ENCODE measurements at regions not wholly inside any gene's neighbourhood (a gene's known extent, or its start where the extent isn't known, plus 50 kb on each side); places are given as distances from the start of the nearest gene placed in this dataset.

DNA sequence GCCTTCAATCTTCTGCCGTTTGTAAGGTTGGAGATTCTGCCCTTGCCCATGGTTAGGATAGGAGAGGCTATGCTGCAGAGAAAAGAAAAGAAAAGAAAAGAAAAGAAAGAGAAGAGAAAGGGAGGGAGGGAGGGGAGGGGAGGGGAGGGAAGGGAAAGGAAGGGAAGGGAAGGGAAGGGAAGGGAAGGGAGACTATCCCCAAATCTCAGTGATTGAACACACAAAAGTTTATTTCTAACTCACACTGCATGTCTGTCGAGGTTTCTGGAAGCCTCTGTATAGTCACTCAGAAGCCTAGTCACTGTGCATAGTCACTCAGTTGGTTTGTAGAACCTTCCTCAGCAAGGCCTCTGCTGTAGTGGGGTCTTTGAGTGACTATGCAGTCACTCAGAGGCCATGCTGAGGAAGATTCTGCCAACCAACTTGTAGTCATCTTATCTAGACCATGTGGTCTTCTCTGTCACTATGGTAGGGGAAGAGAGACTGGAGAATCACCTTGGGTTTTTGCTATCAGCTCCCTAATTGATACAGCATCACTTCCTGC is 52.3 kb upstream of the ABCC9 start:
- intact Hi-C loops (cut with DNase I; ENCODE audit: low total_unique reads) = loop anchor here (10.0 kb wide), 1 partner anchor 299 kb away; no protein-coding TSS in a partner anchor
- Histone ChIP-seq H3K9me3 (no peaks in the 10 kb centered on the region), H3K27ac (no peak overlapping the region), H3K4me3 (no peak overlapping the region), H3K36me3 (no peaks in the 10 kb centered on the region), H3K4me1 (no peaks in the 10 kb centered on the region), H3K27me3 (no peaks in the 10 kb centered on the region)
- no peak for DNase-seq
- no peak for TF ChIP-seq POLR2A (IDR thresholded peaks at IDR 0.05)
- TF ChIP-seq, protein P1, sequence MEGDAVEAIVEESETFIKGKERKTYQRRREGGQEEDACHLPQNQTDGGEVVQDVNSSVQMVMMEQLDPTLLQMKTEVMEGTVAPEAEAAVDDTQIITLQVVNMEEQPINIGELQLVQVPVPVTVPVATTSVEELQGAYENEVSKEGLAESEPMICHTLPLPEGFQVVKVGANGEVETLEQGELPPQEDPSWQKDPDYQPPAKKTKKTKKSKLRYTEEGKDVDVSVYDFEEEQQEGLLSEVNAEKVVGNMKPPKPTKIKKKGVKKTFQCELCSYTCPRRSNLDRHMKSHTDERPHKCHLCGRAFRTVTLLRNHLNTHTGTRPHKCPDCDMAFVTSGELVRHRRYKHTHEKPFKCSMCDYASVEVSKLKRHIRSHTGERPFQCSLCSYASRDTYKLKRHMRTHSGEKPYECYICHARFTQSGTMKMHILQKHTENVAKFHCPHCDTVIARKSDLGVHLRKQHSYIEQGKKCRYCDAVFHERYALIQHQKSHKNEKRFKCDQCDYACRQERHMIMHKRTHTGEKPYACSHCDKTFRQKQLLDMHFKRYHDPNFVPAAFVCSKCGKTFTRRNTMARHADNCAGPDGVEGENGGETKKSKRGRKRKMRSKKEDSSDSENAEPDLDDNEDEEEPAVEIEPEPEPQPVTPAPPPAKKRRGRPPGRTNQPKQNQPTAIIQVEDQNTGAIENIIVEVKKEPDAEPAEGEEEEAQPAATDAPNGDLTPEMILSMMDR (IDR thresholded peaks at IDR 0.05) = no peak

DNA sequence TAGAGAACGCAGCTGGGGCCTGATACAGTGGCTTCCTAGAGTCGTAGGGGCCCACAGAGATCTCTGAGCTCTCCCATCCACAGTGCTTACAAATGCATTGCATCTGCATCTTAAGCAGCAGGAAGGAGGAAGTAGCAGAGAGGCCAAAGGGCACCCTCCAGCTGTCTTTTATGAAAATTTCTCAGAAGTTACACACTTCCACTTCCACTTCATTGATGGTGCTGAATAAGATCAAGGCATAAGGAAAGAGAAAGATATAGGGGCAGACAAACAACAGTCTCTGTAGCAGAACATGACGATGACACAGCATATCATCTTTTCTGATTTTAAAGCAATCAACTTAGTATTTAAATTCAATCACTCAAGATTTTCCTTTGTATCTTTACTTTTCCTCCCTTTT is 51.6 kb upstream of the ABCC9 start:
- H3K4me1 ChIP-seq = no peaks in the 10 kb centered on the region
- no peaks in the 10 kb centered on the region for H3K9me3 ChIP-seq
- H3K27ac ChIP-seq = no peak overlapping the region
- TF ChIP-seq POLR2A (IDR thresholded peaks at IDR 0.05) = no peak
- TF ChIP-seq, protein P1 (IDR thresholded peaks at IDR 0.05) = no peak
- no peak overlapping the region for H3K4me3 ChIP-seq
- DNase-seq = no peak
- H3K36me3 ChIP-seq = no peaks in the 10 kb centered on the region
- H3K27me3 ChIP-seq = no peaks in the 10 kb centered on the region
- intact Hi-C loops (cut with DNase I; ENCODE audit: low total_unique reads) = loop anchor here (10.0 kb wide), 1 partner anchor 298 kb away; no protein-coding TSS in a partner anchor

DNA sequence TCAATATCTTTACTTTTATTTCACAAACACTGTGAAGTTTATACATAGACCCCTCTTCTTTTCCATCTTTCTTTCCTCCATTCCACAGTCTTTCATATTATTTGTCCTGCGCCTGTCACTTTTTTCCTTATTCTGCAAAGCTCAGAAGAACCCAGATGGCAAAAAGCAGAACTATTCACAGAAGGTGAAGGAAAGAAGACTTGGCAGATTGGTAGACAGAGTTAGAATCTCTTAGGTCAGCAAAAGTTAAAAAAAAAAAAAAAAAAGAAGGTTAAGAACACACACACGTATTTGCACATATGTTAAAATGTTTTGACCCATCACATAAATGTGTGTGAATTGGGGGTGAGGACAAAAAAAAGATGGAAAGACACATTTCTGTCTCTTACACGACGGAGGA is 50.3 kb upstream of the ABCC9 start:
- DNase-seq = no peak
- no peak overlapping the region for H3K27ac ChIP-seq
- H3K4me1 ChIP-seq = no peaks in the 10 kb centered on the region
- H3K36me3 ChIP-seq = no peaks in the 10 kb centered on the region
- no peaks in the 10 kb centered on the region for H3K27me3 ChIP-seq
- H3K4me3 ChIP-seq = no peak overlapping the region
- intact Hi-C loops (cut with DNase I; ENCODE audit: low total_unique reads) = loop anchor here (10.0 kb wide), 1 partner anchor 297 kb away; no protein-coding TSS in a partner anchor
- no peak for TF ChIP-seq POLR2A (IDR thresholded peaks at IDR 0.05)
- TF ChIP-seq, protein P1 (IDR thresholded peaks at IDR 0.05) = no peak
- no peaks in the 10 kb centered on the region for H3K9me3 ChIP-seq

Measured in uterus (tissue), 3 donors.